PFSK-1 (cell line): ENCODE measurements at regions not wholly inside any gene's neighbourhood (a gene's known extent, or its start where the extent isn't known, plus 50 kb on each side); places are given as distances from the start of the nearest gene placed in this dataset.

Experiments used
- FOXP2 ChIP-seq: optimal IDR thresholded peaks from 2 replicates; pipeline ENCODE3; 2011; ENCODE audit warnings: borderline replicate concordance, control low read depth, inconsistent platforms; ENCODE audit not compliant: insufficient read depth; ENCODE audit errors: extremely low read length, extremely low read depth
- POLR2AphosphoS5 ChIP-seq: IDR thresholded peaks from 2 replicates; pipeline ENCODE4 v1.6.1; 2012; ENCODE audit warnings: low read depth, mild to moderate bottlenecking, control low read depth, low read length, moderate library complexity
- SIN3A ChIP-seq: IDR thresholded peaks from 2 replicates; pipeline ENCODE4 v1.6.1; 2012; ENCODE audit warnings: mild to moderate bottlenecking, low read length, moderate library complexity, borderline replicate concordance; ENCODE audit not compliant: insufficient read depth
- TAF1 ChIP-seq: IDR thresholded peaks from 2 replicates; pipeline ENCODE4 v1.6.1; 2012; ENCODE audit warnings: low read length, control low read depth, borderline replicate concordance; ENCODE audit not compliant: insufficient read depth
- TF ChIP-seq, protein P1 (sequence below), 2 experiments: IDR thresholded peaks; 2 replicates each; pipeline versions ENCODE4 v1.6.1 to v1.8.0; 2011 to 2012; ENCODE audit warnings: low read depth in 2 of 2, low read length in 2 of 2, control low read depth in 1 of 2, inconsistent platforms in 1 of 2, mild to moderate bottlenecking in 1 of 2, moderate library complexity in 1 of 2; ENCODE audit not compliant: insufficient read depth in 1 of 2

DNA sequence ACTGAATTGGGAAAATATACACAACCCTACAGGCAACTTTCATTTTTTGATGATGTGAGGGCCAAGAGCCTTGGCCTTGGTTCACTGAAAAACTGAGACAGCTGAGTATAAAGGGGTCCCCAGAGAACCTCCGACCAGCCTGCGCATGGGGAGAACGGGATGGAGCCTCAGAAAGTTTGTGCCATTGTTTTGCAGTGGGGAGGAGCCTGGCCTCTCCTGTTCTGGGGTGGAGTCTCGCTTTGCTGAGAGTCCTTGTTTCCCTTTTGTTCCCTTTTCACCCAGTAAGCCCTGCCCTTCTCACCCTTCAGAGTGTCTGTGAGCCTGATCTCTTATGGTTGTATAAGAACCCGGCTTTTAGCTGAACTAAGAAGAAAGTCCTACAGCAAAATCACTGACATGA, 193.2 kb upstream of the AKR1E2 start:
- no peak for TF ChIP-seq SIN3A
- no peak for TF ChIP-seq TAF1
- no peak for TF ChIP-seq POLR2AphosphoS5

- TF ChIP-seq POLR2AphosphoS5 (no peak), SIN3A (no peak), TAF1 (no peak), FOXP2 (no peak)
- TF ChIP-seq, protein P1, sequence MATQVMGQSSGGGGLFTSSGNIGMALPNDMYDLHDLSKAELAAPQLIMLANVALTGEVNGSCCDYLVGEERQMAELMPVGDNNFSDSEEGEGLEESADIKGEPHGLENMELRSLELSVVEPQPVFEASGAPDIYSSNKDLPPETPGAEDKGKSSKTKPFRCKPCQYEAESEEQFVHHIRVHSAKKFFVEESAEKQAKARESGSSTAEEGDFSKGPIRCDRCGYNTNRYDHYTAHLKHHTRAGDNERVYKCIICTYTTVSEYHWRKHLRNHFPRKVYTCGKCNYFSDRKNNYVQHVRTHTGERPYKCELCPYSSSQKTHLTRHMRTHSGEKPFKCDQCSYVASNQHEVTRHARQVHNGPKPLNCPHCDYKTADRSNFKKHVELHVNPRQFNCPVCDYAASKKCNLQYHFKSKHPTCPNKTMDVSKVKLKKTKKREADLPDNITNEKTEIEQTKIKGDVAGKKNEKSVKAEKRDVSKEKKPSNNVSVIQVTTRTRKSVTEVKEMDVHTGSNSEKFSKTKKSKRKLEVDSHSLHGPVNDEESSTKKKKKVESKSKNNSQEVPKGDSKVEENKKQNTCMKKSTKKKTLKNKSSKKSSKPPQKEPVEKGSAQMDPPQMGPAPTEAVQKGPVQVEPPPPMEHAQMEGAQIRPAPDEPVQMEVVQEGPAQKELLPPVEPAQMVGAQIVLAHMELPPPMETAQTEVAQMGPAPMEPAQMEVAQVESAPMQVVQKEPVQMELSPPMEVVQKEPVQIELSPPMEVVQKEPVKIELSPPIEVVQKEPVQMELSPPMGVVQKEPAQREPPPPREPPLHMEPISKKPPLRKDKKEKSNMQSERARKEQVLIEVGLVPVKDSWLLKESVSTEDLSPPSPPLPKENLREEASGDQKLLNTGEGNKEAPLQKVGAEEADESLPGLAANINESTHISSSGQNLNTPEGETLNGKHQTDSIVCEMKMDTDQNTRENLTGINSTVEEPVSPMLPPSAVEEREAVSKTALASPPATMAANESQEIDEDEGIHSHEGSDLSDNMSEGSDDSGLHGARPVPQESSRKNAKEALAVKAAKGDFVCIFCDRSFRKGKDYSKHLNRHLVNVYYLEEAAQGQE (IDR thresholded peaks at IDR 0.05; ENCODE audit: insufficient read depth in 1 of 2, low read depth in 2 of 2, low read length in 2 of 2) = no peak
These were observed 199.1 kb upstream of the AKR1E2 start for GRCh38 chr10:4626919-4627318.

DNA sequence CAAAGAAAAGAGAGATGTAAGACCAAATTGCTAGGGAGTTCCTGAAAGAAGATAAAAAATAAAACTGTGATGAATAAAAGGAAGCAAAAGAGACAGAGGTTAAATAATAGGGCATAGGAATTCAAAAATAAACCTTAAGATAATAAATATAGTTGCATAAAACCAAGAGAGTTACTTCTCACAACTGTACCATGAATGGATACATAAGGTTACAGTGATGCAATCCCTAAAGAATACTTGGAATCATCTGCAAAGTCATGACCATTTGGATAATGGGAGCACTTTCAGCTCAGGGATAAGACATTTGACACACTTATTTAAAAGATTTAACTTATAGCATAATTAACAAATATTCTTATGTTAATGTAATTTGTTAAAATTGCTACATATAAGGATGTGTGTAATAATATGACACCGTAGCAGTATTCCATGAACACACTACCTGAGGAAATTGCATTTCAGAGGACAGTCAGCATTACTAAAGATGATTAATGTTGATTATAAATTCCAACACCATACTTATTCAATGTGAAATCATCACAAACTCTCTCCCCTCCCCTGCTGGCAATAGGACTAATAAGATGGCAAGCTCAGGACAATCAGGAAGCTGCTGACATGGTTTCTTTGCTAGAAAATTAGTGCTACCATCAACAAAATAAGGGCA, 202.1 kb upstream of the AKR1E2 start:
- TF ChIP-seq, protein P1 (IDR thresholded peaks at IDR 0.05; ENCODE audit: insufficient read depth in 1 of 2, low read depth in 2 of 2, low read length in 2 of 2) = no peak
- TF ChIP-seq POLR2AphosphoS5 = no peak
- no peak for TF ChIP-seq SIN3A
- TF ChIP-seq TAF1 = no peak

DNA sequence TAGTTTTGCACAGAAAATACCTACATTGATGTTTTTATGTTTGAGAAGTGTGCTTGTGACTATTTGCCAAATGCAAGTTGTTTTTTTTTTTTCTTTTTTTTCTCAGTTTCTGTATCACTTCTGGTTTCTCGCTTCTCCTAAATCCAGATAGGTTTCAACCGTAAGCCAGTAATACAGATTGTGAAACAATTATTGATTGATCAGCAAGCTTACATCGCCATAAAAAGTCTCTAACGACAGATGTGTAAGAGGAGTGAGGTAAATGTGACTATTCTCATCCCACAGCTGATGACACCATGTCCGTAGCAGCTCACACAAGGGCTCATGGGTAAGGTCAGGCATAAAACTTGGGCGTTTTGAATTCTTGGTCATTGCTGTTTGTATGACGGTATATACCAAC, 202.8 kb upstream of the AKR1E2 start:
- TF ChIP-seq POLR2AphosphoS5 = no peak
- TF ChIP-seq FOXP2 = no peak

DNA sequence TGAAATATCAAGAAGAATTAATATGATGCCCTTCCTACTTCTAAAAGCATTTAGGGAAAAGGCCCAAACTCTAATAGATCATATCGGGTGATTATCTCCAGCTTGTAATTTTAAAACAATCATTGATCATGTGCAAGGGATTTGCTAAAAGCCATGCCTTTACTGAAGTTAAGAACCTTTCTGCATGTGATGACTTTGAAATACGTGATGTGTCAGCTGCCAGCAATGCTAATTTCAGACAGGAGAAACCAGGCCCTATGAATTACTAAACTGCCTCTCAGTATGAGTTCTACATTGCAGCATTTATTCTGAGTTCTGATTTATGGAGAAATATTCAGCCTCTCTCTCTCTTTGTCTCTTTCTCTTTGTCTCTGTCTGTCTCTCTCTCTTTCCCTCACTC, 203.6 kb upstream of the AKR1E2 start:
- no peak for TF ChIP-seq TAF1
- TF ChIP-seq SIN3A = no peak
- TF ChIP-seq FOXP2 = no peak
- no peak for TF ChIP-seq POLR2AphosphoS5
- TF ChIP-seq, protein P1 (IDR thresholded peaks at IDR 0.05; ENCODE audit: insufficient read depth in 1 of 2, low read depth in 2 of 2, low read length in 2 of 2) = no peak

- TF ChIP-seq FOXP2 = no peak
- TF ChIP-seq TAF1 = no peak
- TF ChIP-seq POLR2AphosphoS5 = no peak
- TF ChIP-seq, protein P1 (IDR thresholded peaks at IDR 0.05; ENCODE audit: insufficient read depth in 1 of 2, low read depth in 2 of 2, low read length in 2 of 2) = no peak
These were observed 208.4 kb upstream of the AKR1E2 start for GRCh38 chr10:4617589-4617988.
